GM19397 (cell line): ENCODE measurements at regions not wholly inside any gene's neighbourhood (a gene's known extent, or its start where the extent isn't known, plus 50 kb on each side); places are given as distances from the start of the nearest gene placed in this dataset.
"Not testable (repeated sequence)": the region's sequence is repeated elsewhere in the genome, so short reads cannot be mapped to it uniquely, and the experiment has no call there.

Source experiments
- ATAC-seq: cut with Tn5 transposase; IDR thresholded peaks from one replicate; pipeline ENCODE4 v1.9.1; 2021; ENCODE audit warnings: mild to moderate bottlenecking, moderate library complexity; ENCODE audit not compliant: unreplicated experiment

DNA sequence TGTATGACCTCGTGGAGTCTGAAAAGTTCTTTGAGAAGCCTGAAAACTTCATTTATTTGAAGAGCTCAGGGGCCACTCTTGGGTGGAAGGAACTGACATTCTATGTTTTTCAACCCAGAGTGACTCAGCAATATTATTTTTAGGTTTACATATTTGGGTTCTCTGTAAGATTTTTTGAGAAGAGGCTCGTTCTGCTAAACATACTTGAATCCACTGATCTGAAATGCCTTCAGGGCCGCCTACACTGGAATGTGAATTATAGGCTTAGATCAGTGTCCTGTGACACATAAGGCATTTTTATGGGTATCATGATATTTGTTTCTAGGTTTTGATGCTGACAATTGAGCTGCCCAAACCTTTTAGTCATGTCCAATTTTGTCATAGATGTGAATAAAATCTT lies 86.2 kb downstream of the PSAT1 start:
- no peak for ATAC-seq

GRCh38 chr9:78386348-78386747 lies 89.4 kb downstream of the PSAT1 start:
- no peak for ATAC-seq

DNA sequence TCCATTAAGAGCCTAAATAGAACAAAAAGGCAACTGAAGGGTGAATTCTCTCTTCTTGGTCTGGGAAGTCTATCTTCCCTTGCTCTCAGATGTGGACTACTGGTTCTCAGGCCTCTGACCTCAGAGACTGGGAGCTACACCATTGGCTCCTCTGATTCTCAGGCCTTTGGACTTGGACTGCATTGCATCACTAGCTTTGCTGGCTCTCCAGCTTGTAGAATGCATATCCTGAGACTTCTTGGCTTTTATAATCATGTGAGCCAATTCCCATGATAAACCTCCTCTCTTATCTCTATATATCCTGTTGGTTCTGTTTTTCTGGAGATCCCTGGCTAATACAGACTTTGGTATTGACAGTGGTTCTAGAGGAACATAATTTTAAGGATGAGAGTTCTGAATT lies 89.8 kb downstream of the PSAT1 start:
- ATAC-seq, result no peak

DNA sequence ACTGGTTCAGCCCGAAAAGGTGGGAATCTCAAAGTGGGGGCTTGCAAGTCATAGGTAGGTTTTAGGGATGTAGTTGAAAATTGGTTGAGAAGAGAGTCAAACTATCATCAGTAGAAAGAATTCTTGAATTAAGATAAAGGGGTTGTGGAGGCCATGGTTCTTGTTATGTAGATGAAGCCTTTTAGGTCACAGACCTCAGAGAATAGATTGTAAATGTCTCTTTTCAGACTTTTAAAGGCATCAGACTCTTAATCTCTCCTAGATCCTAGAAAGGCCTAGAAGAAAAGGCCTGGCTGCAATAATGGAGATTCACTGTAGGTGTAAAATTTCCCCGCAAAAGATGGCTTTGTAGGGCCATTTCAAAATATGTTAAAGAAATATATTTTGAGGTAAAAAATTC lies 96.4 kb downstream of the PSAT1 start:
- no peak for ATAC-seq

GRCh38 chr9:78393932-78394331 lies 97.0 kb downstream of the PSAT1 start:
- ATAC-seq, result no peak

GRCh38 chr9:78396087-78396486 lies 99.2 kb downstream of the PSAT1 start:
- ATAC-seq, result no peak

DNA sequence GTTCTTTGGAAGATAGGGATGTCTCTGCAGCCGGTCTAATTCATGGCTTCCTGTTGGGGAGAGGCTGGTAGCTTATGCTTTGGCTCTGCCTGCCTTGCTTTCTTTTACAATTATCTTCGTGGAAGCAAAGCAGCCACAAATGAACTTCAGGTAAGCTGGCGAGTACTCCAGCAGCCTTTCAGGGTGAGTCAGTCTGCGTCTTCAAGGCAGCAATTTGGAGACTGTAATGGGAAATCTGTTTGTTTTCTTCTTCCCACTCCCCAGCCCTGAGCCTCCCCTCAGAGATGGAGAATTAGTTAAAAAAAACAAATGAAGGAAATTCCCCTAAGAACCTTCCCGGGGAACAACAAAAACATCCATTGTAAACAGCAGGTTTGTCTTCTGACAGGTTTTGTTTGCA lies 100.1 kb downstream of the PSAT1 start:
- ATAC-seq, result no peak

- no peak for ATAC-seq
These were observed 100.5 kb downstream of the PSAT1 start for GRCh38 chr9:78397454-78397853.

- ATAC-seq, result no peak
These were observed 102.2 kb downstream of the PSAT1 start for GRCh38 chr9:78399153-78399552.

DNA sequence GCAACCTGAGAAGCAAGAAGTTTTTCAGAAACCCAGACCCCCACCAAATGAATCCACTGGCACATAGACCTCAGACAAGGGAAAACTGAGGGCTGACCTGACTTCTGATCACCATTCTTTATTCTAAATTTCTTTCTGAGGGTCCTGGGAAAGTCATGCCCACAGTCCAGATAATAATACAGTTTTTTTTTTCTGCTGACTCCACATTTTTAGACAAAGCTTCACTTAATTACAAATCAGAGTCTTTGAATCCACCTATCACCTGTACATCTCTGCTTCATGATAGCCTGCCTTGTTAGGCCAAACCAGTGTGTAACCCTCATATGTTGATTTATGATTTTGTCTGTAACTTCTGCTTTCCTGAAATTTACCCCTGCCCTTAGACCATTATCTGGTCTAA lies 103.6 kb downstream of the PSAT1 start:
- no peak for ATAC-seq

- ATAC-seq, result no peak
These were observed 108.5 kb downstream of the PSAT1 start for GRCh38 chr9:78405461-78405860.

DNA sequence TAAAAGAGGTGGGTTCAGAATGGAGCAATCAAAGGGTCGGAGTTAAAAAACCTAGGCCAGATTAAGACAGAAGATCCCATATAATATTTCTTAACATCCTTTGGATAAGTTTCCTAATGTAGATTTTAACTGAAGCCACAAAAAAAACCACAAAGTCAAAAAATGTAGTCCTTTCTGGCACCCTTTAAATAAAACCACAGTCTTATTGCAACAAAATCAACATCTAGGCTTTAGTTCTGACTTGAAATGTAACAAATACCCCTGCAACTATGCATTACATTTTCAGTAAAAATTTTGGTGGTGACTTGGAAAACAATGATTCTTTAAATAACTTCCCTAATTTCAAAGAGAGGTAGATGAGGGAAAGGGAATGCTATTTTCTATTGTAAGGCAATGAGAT lies 109.2 kb downstream of the PSAT1 start:
- ATAC-seq, result no peak

GRCh38 chr9:78406933-78407332 lies 110.0 kb downstream of the PSAT1 start:
- no peak for ATAC-seq

DNA sequence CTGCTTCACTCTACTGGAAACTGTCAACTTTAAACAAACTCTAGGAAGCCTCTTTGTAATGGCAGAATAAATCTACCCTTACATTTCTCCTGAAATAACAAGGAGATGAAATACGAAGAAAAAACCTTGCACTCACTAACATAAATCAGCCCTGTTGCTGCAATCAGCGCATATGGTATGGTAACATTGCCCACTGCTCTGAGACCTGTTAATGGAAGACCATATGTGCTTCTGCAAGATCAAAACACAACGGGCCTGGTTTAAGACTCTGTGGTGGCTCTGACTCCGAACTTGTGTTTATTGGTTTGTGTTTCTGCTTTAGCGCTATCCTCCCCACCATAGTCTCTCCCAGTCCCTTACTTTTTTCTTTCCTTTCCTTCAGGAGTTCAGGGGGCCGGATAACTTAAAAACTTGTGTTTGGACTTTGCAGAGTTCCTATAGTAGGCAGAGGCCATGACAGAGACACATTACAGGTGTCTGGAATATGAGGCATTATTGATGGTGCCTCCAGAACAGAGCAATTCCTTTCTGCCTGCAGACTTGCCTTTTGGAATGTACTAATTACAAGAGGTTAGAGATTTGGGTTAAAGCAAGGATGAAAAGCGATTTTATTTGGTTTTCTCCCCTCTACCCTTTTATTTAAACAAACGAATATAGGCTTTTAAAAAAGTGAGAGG lies 110.8 kb downstream of the PSAT1 start:
- ATAC-seq, result no peak

DNA sequence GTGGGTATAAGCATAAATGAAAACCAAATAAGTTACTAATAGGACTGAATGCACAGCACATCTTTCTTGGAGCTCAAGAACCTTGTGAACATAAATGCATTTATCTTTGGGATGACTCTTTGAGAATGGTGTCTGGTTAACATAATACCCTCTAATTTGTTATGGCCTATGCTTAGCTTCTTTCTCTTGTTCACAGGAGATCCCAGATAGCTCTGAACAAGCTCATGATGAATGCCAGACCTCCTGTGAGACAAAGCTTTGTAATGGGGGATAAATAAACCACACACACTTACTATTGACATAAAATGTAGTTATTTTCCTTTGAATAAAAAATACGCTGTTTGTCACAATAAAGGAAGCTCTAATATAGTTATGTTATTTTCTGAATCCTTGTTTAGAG lies 111.5 kb downstream of the PSAT1 start:
- no peak for ATAC-seq

GRCh38 chr9:78409928-78410510 lies 113.1 kb downstream of the PSAT1 start:
- not testable (repeated sequence) for ATAC-seq

DNA sequence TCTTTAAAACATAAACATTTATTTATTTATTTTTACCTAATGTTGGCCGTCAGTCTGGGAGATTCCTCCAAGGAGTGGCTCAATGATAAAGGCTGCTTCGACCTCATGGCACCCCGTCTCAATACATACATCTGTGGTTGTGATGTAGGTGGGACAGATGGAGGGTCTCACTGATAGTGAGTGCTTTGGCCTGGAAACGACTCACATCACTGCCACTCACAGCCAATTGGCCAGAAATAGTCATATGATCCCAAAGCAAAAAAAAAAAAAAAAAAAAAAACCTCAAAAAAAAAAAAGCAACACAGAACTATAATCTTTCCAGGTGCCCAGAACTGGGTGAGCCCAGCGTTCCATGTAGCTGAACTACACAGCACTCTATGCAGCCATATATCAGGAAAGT lies 125.4 kb downstream of the PSAT1 start:
- no peak for ATAC-seq

DNA sequence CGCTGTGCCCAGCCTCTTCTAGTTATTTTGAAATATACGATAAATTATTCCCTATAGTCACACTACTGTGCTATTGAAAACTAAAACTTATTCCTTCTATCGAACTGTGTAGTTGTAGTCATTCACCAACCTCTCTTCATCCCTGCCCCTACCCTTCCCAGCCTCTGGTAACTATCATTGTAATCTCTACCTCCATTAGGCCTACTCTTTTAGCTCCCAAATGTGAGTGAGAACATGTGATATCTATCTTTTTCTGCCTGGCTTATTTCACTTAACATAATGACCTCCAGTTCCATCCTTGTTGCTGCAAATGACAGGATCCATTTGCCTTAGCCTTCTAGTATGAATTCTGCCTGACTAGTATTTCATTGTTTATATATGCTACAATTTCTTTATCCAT lies 127.4 kb downstream of the PSAT1 start:
- ATAC-seq, result no peak

DNA sequence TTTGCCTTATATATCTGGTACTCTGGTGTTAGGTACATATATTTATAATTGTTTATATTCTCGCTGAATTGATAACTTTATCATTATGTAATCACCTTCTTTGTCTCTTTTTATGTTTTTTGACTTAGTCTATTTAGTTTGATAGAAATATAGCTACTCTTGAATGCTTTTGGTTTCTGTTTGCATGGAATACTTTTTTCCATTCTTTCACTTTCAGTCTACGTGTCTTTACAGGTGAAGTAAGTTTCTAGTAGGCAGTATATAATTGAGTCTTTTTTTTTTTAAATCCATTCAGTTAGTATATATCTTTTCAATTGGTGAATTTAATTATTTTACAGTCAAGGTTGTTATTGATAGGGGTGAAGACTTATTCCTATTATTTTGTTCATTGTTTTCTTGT lies 131.7 kb downstream of the PSAT1 start:
- no peak for ATAC-seq

- no peak for ATAC-seq
These were observed 133.5 kb downstream of the PSAT1 start for GRCh38 chr9:78430387-78430786.

GRCh38 chr9:78431039-78431438 lies 134.1 kb downstream of the PSAT1 start:
- ATAC-seq, result not testable (repeated sequence)

DNA sequence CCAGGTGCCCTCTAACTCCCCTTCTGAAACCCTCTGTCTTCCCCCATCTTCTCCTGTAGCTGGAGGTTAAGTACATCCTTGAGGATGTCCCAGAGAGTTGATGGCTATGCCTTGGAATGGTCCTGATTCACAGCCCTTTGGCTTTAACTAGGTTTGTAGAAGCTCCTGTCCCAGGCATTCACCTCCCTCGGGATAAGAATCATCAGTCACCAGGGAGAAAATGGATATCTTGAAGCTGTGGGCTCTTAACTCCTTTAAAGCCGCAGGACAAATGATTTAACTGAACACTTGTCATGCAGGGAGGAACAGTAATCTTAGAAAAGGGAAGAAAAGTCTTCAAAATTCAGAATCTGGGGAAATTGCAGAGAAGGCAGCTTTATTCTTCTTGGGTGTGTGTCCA lies 139.9 kb downstream of the PSAT1 start:
- no peak for ATAC-seq

- no peak for ATAC-seq
These were observed 140.4 kb downstream of the PSAT1 start for GRCh38 chr9:78437296-78437695.
